Duodenal mucosa (tissue), 2 donors: ENCODE measurements at regions not wholly inside any gene's neighbourhood (a gene's known extent, or its start where the extent isn't known, plus 50 kb on each side); places are given as distances from the start of the nearest gene placed in this dataset.
"Not testable (repeated sequence)": the region's sequence is repeated elsewhere in the genome, so short reads cannot be mapped to it uniquely, and the experiment has no call there.

Experiments
- H3K27ac ChIP-seq: one replicate; pipeline ENCODE4 v1.7.0; 2013; ENCODE audit warnings: low read depth, low read length
- H3K27me3 ChIP-seq, 2 donors: one replicate each; pipeline ENCODE4 v1.7.0; 2013; ENCODE audit warnings: low read length in 2 of 2, control low read depth in 1 of 2; ENCODE audit not compliant: insufficient read depth in 2 of 2, control insufficient read depth in 1 of 2
- H3K36me3 ChIP-seq, 2 donors: one replicate each; pipeline ENCODE4 v1.7.0; 2013; ENCODE audit warnings: low read length in 2 of 2, control low read depth in 1 of 2; ENCODE audit not compliant: insufficient read depth in 2 of 2, control insufficient read depth in 1 of 2
- H3K4me1 ChIP-seq, 2 donors: one replicate each; pipeline ENCODE4 v1.7.0; 2013; ENCODE audit warnings: low read length in 2 of 2, control low read depth in 1 of 2; ENCODE audit not compliant: insufficient read depth in 2 of 2, control insufficient read depth in 1 of 2
- H3K4me3 ChIP-seq, 2 donors: one replicate each; pipeline ENCODE4 v1.7.0; 2013; ENCODE audit warnings: low read length in 2 of 2, low read depth in 1 of 2
- H3K9ac ChIP-seq, 2 donors: one replicate each; pipeline ENCODE4 v1.7.0; 2013; ENCODE audit warnings: low read length in 2 of 2, low read depth in 1 of 2
- H3K9me3 ChIP-seq, 2 donors: one replicate each; pipeline ENCODE4 v1.7.0; 2013; ENCODE audit warnings: low read length in 2 of 2, control low read depth in 1 of 2; ENCODE audit not compliant: control insufficient read depth in 1 of 2

GRCh38 chrY:7358103-7358752 is 446.7 kb upstream of the AMELY start:
- no peaks in the 10 kb centered on the region for H3K9me3 ChIP-seq
- no peaks in the 10 kb centered on the region for H3K27me3 ChIP-seq
- H3K36me3 ChIP-seq, result peaks cover 8 to 27% of the 10 kb centered on the region in 2 donors
- H3K4me3 ChIP-seq, result no peak overlapping the region
- H3K27ac ChIP-seq, result no peak overlapping the region
- no peaks in the 10 kb centered on the region for H3K4me1 ChIP-seq
- no peak overlapping the region for H3K9ac ChIP-seq

DNA sequence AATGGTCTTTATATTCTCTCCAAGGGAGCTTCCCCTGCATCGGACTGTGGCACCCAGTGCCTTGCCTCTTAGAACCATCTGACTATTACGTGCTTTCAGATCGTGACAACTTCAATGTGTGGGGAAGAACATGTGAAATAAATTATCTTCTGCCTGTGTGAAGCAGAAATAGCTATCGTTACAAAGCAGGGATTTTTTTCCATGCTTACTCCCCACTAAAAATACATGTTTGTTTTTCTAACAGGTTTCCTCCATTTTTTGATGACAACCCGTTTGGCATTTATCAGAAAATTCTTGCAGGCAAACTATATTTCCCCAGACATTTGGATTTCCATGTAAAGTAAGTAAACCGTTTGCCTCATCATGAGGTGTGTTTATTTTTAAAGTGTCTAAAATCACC is 444.3 kb upstream of the AMELY start:
- peaks cover 0 to 25% of the 10 kb centered on the region in 2 donors for H3K36me3 ChIP-seq
- H3K27me3 ChIP-seq, result not testable (repeated sequence)

GRCh38 chrY:7344661-7345060 is 433.1 kb upstream of the AMELY start:
- no peaks in the 10 kb centered on the region for H3K27me3 ChIP-seq
- no peaks in the 10 kb centered on the region for H3K4me1 ChIP-seq
- no peak overlapping the region for H3K27ac ChIP-seq
- H3K4me3 ChIP-seq, result no peak overlapping the region
- H3K36me3 ChIP-seq, result no peaks in the 10 kb centered on the region
- no peak overlapping the region for H3K9ac ChIP-seq
- no peaks in the 10 kb centered on the region for H3K9me3 ChIP-seq

More for the DNA sequence above, 444.3 kb upstream of the AMELY start:
- not testable (repeated sequence) for H3K9ac ChIP-seq, H3K4me1 ChIP-seq, H3K9me3 ChIP-seq, H3K4me3 ChIP-seq, H3K27ac ChIP-seq

- no peak overlapping the region for H3K27ac ChIP-seq
- H3K9ac ChIP-seq, result no peak overlapping the region
- H3K9me3 ChIP-seq, result no peaks in the 10 kb centered on the region
- no peaks in the 10 kb centered on the region for H3K27me3 ChIP-seq
- H3K36me3 ChIP-seq, result peaks cover under 1 to 2% of the 10 kb centered on the region in 2 donors
- H3K4me1 ChIP-seq, result no peaks in the 10 kb centered on the region
- no peak overlapping the region for H3K4me3 ChIP-seq
Measured at GRCh38 chrY:7343261-7343660, 431.7 kb upstream of the AMELY start.

DNA sequence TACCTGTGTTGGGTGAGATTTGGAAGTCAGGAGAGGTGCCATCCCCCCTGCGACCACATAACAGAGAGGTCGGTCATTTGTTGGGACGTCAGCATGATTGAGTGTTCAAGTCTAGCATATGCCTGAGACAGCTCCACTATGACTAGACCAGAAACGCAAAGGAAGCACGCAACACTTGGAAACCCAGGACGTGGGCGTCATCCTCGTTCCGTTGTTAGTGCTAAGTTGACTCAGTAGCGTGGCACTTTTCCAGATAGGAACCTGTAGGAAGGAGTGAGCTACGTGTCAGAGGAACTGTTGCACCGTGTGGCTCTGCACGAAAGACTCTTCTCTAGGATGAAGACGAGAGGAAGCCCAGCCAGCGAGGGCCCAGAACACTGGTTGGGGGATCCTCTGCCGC is 431.2 kb upstream of the AMELY start:
- H3K27ac ChIP-seq, H3K9me3 ChIP-seq, H3K9ac ChIP-seq, H3K4me1 ChIP-seq, H3K27me3 ChIP-seq, H3K4me3 ChIP-seq, H3K36me3 ChIP-seq: not testable (repeated sequence)

DNA sequence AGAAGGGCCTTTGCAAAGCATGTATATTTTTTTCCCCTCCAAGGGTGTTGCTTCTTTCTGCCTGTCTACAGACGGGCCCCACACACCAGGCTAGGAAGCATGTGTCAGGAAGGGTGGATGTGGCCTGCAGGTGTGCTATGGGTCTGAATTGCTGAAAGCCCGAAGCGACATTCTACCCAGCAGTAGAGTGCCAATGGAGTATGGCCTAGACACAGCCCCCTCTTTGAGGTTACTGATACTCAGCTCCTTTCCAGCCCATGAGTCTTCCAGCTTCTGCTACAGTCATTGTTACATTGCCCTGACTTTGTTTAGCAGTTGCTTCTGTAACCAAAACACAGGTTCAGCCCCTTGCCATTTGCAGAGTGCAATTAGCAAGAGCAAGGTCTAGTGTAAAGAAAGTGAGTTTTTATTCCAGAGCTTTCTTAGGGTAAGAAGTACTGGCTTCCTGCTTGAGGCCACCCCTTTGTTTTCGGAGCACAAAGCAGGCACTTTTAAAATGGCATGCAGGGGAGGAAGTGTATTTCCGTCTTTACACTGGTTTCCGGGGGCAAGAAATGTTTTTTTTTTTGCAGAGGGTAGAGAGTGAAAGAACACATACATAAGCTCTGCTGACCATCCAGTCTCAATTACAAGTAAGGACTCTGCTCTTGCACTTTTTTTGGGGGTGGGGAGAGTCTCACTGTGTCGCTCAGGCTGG is 428.0 kb upstream of the AMELY start:
- H3K9ac ChIP-seq, result no peak overlapping the region
- no peak overlapping the region for H3K27ac ChIP-seq
- no peaks in the 10 kb centered on the region for H3K9me3 ChIP-seq
- H3K4me3 ChIP-seq, result no peak overlapping the region
- H3K27me3 ChIP-seq, result no peaks in the 10 kb centered on the region
- H3K36me3 ChIP-seq, result peaks cover 2 to 5% of the 10 kb centered on the region in 2 donors
- H3K4me1 ChIP-seq, result no peaks in the 10 kb centered on the region

- H3K9me3 ChIP-seq, result no peaks in the 10 kb centered on the region
- H3K36me3 ChIP-seq, result peaks cover 2 to 5% of the 10 kb centered on the region in 2 donors
- no peak overlapping the region for H3K4me3 ChIP-seq
- no peaks in the 10 kb centered on the region for H3K4me1 ChIP-seq
- H3K27ac ChIP-seq, result no peak overlapping the region
- H3K27me3 ChIP-seq, result no peaks in the 10 kb centered on the region
- H3K9ac ChIP-seq, result no peak overlapping the region
Measured at GRCh38 chrY:7336023-7336873, 424.7 kb upstream of the AMELY start.

GRCh38 chrY:7334449-7334848 is 422.9 kb upstream of the AMELY start:
- no peak overlapping the region for H3K4me3 ChIP-seq
- H3K27me3 ChIP-seq, result no peaks in the 10 kb centered on the region

DNA sequence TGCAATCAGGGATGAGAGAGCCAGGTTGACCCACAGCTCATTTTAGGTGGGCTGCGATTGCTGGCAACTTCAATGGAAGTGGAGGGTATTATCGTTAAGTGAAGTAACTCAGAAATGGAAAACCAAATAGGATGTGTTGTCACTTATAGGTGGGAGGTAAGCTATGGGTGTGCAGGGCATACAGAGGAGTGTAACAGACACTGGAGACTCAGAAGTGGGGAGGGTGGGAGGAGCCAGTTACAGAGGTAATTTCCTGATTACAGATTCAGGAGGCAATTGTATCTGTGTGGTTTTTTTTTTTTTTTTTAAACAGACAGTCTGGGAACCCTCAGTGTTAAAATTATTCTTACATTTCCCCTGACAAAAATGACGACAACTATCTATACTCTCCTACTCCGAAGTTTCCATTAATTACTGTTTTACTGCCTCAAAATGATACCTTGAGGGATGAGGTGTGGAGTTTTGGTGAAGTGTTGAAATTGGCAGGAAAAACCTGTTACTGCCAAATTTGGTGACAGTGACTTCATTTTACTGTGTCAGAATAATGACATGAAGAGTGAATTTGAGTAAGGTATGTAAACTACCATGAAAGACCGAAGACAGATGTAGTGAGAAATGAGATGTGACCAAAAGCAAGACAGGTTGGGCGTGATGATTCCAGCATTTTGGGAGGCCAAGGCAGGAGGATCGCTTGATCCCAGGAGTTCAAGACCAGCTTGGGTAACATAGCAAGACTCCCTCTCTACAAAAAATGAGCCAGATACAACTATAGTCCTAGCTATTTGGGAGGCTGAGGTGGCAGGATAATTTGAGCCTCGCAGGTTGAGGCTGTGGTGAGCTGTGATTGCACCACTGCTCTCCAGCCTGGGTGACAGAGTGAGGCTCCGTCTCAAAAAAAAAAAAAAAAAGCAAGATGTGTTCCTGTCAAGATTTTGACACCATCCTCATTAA is 415.0 kb upstream of the AMELY start:
- peaks cover 0 to 16% of the 10 kb centered on the region in 2 donors for H3K36me3 ChIP-seq
- no peak overlapping the region for H3K4me3 ChIP-seq
- H3K27ac ChIP-seq, result no peak overlapping the region

More at GRCh38 chrY:7334449-7334848, 422.9 kb upstream of the AMELY start:
- Histone ChIP-seq H3K27ac (no peak overlapping the region), H3K9ac (no peak overlapping the region), H3K9me3 (no peaks in the 10 kb centered on the region), H3K36me3 (peaks cover 5 to 6% of the 10 kb centered on the region in 2 donors), H3K4me1 (no peaks in the 10 kb centered on the region)

More for the DNA sequence above, 415.0 kb upstream of the AMELY start:
- Histone ChIP-seq H3K9ac (no peak overlapping the region), H3K4me1 (no peaks in the 10 kb centered on the region), H3K9me3 (no peaks in the 10 kb centered on the region), H3K27me3 (no peaks in the 10 kb centered on the region)
